ENCODE measurements at regions not wholly inside any gene's neighbourhood (a gene's known extent, or its start where the extent isn't known, plus 50 kb on each side); places are given as distances from the start of the nearest gene placed in this dataset.

- no peak for TF ChIP-seq ATF3 (IDR thresholded peaks at IDR 0.05; ENCODE audit: borderline replicate concordance, extremely low read depth, low read depth, low read length)
- no peak for TF ChIP-seq STAT1 (conservative IDR thresholded peaks at IDR 0.05)
- TF ChIP-seq NRF1 (conservative IDR thresholded peaks at IDR 0.05; ENCODE audit: low read depth, low read length), result no peak
These were observed 553.3 kb downstream of the INHBA start (continued) for GRCh38 chr7:41149576-41149975.

GRCh38 chr7:41148521-41148951 is 554.4 kb downstream of the INHBA start:
- DNase-seq (ENCODE audit: low read depth, low spot score), result no peak
- peak; percentile 58 for ATAC-seq

More at GRCh38 chr7:41148521-41148951, 554.4 kb downstream of the INHBA start:
- Histone ChIP-seq H3K9me3 (replicated peaks; ENCODE audit: control insufficient read depth, insufficient read depth, low read length) (no peaks in the 10 kb centered on the region), H3K9ac (ENCODE audit: control insufficient read depth, insufficient read depth, low read length) (no peak overlapping the region), H3K4me1 (ENCODE audit: control insufficient read depth, insufficient read depth, low read length) (no peaks in the 10 kb centered on the region), H3K27ac (ENCODE audit: control insufficient read depth, insufficient read depth) (no peak overlapping the region), H4K20me1 (ENCODE audit: control insufficient read depth, insufficient read depth) (no peaks in the 10 kb centered on the region), H3K4me3 (no peak overlapping the region), H3K36me3 (ENCODE audit: control insufficient read depth in 2 of 2, insufficient read depth in 2 of 2, low read length in 1 of 2) (no peaks in the 10 kb centered on the region), H3K79me2 (ENCODE audit: control insufficient read depth, insufficient read depth, low read length) (no peaks in the 10 kb centered on the region), H3K4me2 (ENCODE audit: control insufficient read depth, insufficient read depth) (no peak overlapping the region), H3K27me3 (replicated peaks in 1 of 2; ENCODE audit: control insufficient read depth in 2 of 2, insufficient read depth in 2 of 2, low read length in 1 of 2) (no peaks in the 10 kb centered on the region), H2AFZ (ENCODE audit: control insufficient read depth, low read depth, low read length) (no peak overlapping the region)
- intact Hi-C loops (cut with micrococcal nuclease; ENCODE audit: unreplicated experiment) (no loop called here), in situ Hi-C loops (cut with MboI) (no loop called here)
- FAIRE-seq, result no peak
- POLR2A ChIA-PET, result no interaction called here
- 11% methylated on average over 1 of the region's 1 CpG for WGBS (ENCODE audit: insufficient coverage, insufficient replicate concordance, low lambda C conversion rate, missing lambda C conversion rate)
- CTCF ChIA-PET, result interaction anchor here (0.7 kb wide), 1 partner anchor 145 kb away, joined by 3 read pairs; no protein-coding TSS in a partner anchor
- TF ChIP-seq RUNX3 (IDR thresholded peaks at IDR 0.05; ENCODE audit: low read length), result 0 out of 2 replicates have a peak, but pooled peaks have one; percentile 26
- no peak for TF ChIP-seq CBFB (IDR thresholded peaks at IDR 0.05; ENCODE audit: low read depth)
- SMC1A ChIA-PET (ENCODE audit: uncharacterized antibody, unreplicated experiment), result interaction anchor here (1.2 to 3.6 kb wide), 2 partner anchors 11 to 16 kb away, joined by 4 to 17 read pairs; no protein-coding TSS in a partner anchor
- RAD21 ChIA-PET (ENCODE audit: unreplicated experiment), result no interaction called here
- BruUV-seq (replicated peaks), result no TSS peak

All from GM12878 (cell line).